ENCODE measurements at regions not wholly inside any gene's neighbourhood (a gene's known extent, or its start where the extent isn't known, plus 50 kb on each side); places are given as distances from the start of the nearest gene placed in this dataset.

GRCh38 chr13:80419416-80419815, 78.5 kb upstream of the SPRY2 start:
- no peak overlapping the region for H3K4me3 ChIP-seq (replicated peaks in 1 of 3; ENCODE audit: low read depth in 2 of 3, low read length in 3 of 3)
- Mint-ChIP-seq H3K9me3 (peaks cover 15 to 29% (median 20%) of the 10 kb centered on the region in 7 donors), H3K4me3 (no peak overlapping the region), H3K27ac (no peak overlapping the region), H3K27me3 (ENCODE audit: low read depth in 3 of 3) (no peaks in the 10 kb centered on the region), H3K4me1 (no peaks in the 10 kb centered on the region), H3K36me3 (peaks cover 0 to 2% of the 10 kb centered on the region in 2 donors)
- H3K27ac ChIP-seq (ENCODE audit: low read depth in 1 of 2, low read length in 2 of 2) = no peak overlapping the region
- no peak for DNase-seq
- H3K9me3 ChIP-seq (replicated peaks in 1 of 2; ENCODE audit: control insufficient read depth in 1 of 2, insufficient read depth in 1 of 2, low read length in 2 of 2) = peaks cover 15 to 19% of the 10 kb centered on the region in 2 donors
- WGBS (ENCODE audit: insufficient coverage) = 100% methylated on average over 1 of the region's 2 CpGs
- H4K20me1 ChIP-seq (ENCODE audit: insufficient read depth, low read length) = no peaks in the 10 kb centered on the region
- H2AFZ ChIP-seq (ENCODE audit: insufficient read depth, low read depth, low read length, poor library complexity, severe bottlenecking) = no peak overlapping the region
- H3K27me3 ChIP-seq (ENCODE audit: control insufficient read depth in 2 of 2, insufficient read depth in 2 of 2, low read length in 2 of 2) = no peaks in the 10 kb centered on the region
- H3K9ac ChIP-seq (ENCODE audit: insufficient read depth, low read length, poor library complexity, severe bottlenecking) = no peak overlapping the region
- no peak for TF ChIP-seq CTCF (IDR thresholded peaks at IDR 0.05)
- no peaks in the 10 kb centered on the region for H3K79me2 ChIP-seq (ENCODE audit: insufficient read depth, low read length)
- intact Hi-C loops (cut with micrococcal nuclease) = no loop called here
- no peaks in the 10 kb centered on the region for H3K4me1 ChIP-seq (ENCODE audit: control insufficient read depth in 1 of 2, insufficient read depth in 2 of 2, low read length in 2 of 2)
- H3K4me2 ChIP-seq (replicated peaks; ENCODE audit: extremely low read depth, low read length, poor library complexity, severe bottlenecking) = no peak overlapping the region
- no peaks in the 10 kb centered on the region for H3K36me3 ChIP-seq (replicated peaks in 1 of 2; ENCODE audit: control insufficient read depth in 1 of 2, insufficient read depth in 2 of 2, low read length in 2 of 2)

GRCh38 chr13:80413611-80414010, 72.7 kb upstream of the SPRY2 start:
- Mint-ChIP-seq H3K36me3 (no peaks in the 10 kb centered on the region), H3K4me3 (no peak overlapping the region), H3K4me1 (peaks cover 2% of the 10 kb centered on the region), H3K27ac (no peak overlapping the region), H3K27me3 (ENCODE audit: low read depth in 3 of 3) (no peaks in the 10 kb centered on the region), H3K9me3 (peaks cover 0 to 3% (median 0%) of the 10 kb centered on the region in 7 donors)
- TF ChIP-seq CTCF (IDR thresholded peaks at IDR 0.05) = no peak
- Histone ChIP-seq H3K9ac (ENCODE audit: insufficient read depth, low read length, poor library complexity, severe bottlenecking) (no peak overlapping the region), H3K9me3 (replicated peaks in 1 of 2; ENCODE audit: control insufficient read depth in 1 of 2, insufficient read depth in 1 of 2, low read length in 2 of 2) (no peaks in the 10 kb centered on the region), H3K27ac (ENCODE audit: low read depth in 1 of 2, low read length in 2 of 2) (no peak overlapping the region), H2AFZ (ENCODE audit: insufficient read depth, low read depth, low read length, poor library complexity, severe bottlenecking) (no peak overlapping the region), H3K79me2 (ENCODE audit: insufficient read depth, low read length) (no peaks in the 10 kb centered on the region), H3K27me3 (ENCODE audit: control insufficient read depth in 2 of 2, insufficient read depth in 2 of 2, low read length in 2 of 2) (no peaks in the 10 kb centered on the region), H3K4me1 (ENCODE audit: control insufficient read depth in 1 of 2, insufficient read depth in 2 of 2, low read length in 2 of 2) (no peaks in the 10 kb centered on the region), H3K4me3 (replicated peaks in 1 of 3; ENCODE audit: low read depth in 2 of 3, low read length in 3 of 3) (no peak overlapping the region), H4K20me1 (ENCODE audit: insufficient read depth, low read length) (no peaks in the 10 kb centered on the region), H3K4me2 (replicated peaks; ENCODE audit: extremely low read depth, low read length, poor library complexity, severe bottlenecking) (no peak overlapping the region), H3K36me3 (replicated peaks in 1 of 2; ENCODE audit: control insufficient read depth in 1 of 2, insufficient read depth in 2 of 2, low read length in 2 of 2) (no peaks in the 10 kb centered on the region)
- no peak for DNase-seq
- intact Hi-C loops (cut with micrococcal nuclease) = no loop called here

All from CD14-positive monocyte (primary cell).